ENCODE measurements at regions not wholly inside any gene's neighbourhood (a gene's known extent, or its start where the extent isn't known, plus 50 kb on each side); places are given as distances from the start of the nearest gene placed in this dataset.
"Not testable (repeated sequence)": the region's sequence is repeated elsewhere in the genome, so short reads cannot be mapped to it uniquely, and the experiment has no call there.

GRCh38 chr15:81851325-81851724, 194.5 kb downstream of the MEX3B start:
- Histone ChIP-seq H3K27me3 (ENCODE audit: control insufficient read depth, insufficient read depth, low read length) (no peaks in the 10 kb centered on the region), H3K27ac (ENCODE audit: low read depth, low read length) (no peak overlapping the region), H3K4me3 (ENCODE audit: low read depth, low read length) (no peak overlapping the region), H3K4me1 (ENCODE audit: control insufficient read depth, insufficient read depth, low read length) (no peaks in the 10 kb centered on the region), H3K9ac (ENCODE audit: low read length) (no peak overlapping the region), H3K36me3 (ENCODE audit: control insufficient read depth, insufficient read depth, low read length) (no peaks in the 10 kb centered on the region; the same call in 1 of the 2 replicates), H3K9me3 (ENCODE audit: control insufficient read depth, insufficient read depth, low read depth, low read length) (no peaks in the 10 kb centered on the region)

GRCh38 chr15:81849289-81849688, 196.5 kb downstream of the MEX3B start:
- no peak overlapping the region for H3K9ac ChIP-seq (ENCODE audit: low read length)
- no peaks in the 10 kb centered on the region for H3K36me3 ChIP-seq (ENCODE audit: control insufficient read depth, insufficient read depth, low read length)
- no peaks in the 10 kb centered on the region for H3K27me3 ChIP-seq (ENCODE audit: control insufficient read depth, insufficient read depth, low read length)
- H3K4me1 ChIP-seq (ENCODE audit: control insufficient read depth, insufficient read depth, low read length) = no peaks in the 10 kb centered on the region
- H3K4me3 ChIP-seq (ENCODE audit: low read depth, low read length) = no peak overlapping the region
- H3K27ac ChIP-seq (ENCODE audit: low read depth, low read length) = no peak overlapping the region
- no peaks in the 10 kb centered on the region for H3K9me3 ChIP-seq (ENCODE audit: control insufficient read depth, insufficient read depth, low read depth, low read length)

DNA sequence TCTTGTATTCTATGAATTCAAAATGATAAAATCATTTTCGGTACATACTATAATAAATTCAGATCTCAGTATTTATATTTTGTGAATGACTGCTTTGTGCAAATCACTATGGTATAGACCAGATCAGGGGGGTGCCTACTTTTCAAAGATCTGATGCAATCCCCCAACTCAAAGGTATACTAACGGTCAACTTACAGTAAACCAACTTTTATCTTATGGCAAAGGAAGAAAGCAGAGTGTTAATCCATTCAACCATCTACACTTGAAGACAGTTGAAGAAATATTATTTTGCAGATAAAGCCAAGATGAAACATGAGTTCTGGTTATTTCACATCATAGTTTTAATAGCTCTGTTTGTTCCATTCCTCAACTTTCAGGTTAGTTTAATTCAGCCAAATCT, 197.1 kb downstream of the MEX3B start:
- Histone ChIP-seq H3K9ac (ENCODE audit: low read length) (no peak overlapping the region), H3K4me3 (ENCODE audit: low read depth, low read length) (no peak overlapping the region), H3K36me3 (ENCODE audit: control insufficient read depth, insufficient read depth, low read length) (no peaks in the 10 kb centered on the region), H3K27ac (ENCODE audit: low read depth, low read length) (no peak overlapping the region), H3K27me3 (ENCODE audit: control insufficient read depth, insufficient read depth, low read length) (no peaks in the 10 kb centered on the region), H3K9me3 (ENCODE audit: control insufficient read depth, insufficient read depth, low read depth, low read length) (no peaks in the 10 kb centered on the region), H3K4me1 (ENCODE audit: control insufficient read depth, insufficient read depth, low read length) (no peaks in the 10 kb centered on the region)

DNA sequence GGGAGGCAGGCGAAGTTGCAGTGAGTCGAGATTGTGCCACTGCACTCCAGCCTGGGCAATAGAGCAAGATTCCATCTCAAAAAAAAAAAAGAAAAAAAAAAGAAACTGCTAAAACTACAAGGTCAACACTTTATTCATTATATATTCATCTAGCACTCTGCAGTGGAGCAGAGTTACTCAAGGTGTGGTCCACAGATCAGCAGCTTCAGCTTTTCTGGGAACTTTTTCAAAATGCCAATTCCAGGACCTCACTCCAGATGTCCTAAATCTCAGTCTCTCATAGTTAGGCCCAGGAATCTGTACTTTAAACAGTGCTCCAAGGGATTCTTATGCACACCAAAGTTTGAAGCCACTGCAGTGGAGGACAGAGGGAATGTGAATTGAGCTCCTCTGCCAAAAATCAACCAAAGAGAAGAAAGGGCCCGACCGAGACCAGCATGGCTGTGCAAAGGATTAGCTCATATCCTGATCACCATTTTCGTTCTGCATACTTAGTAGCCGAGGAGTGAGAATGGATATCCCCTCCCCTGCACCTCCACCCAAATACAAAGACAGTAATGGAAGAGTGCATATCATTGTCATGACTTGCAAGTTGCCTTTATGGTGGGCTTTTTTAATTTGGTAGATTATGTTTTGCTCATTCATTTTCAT, 201.9 kb downstream of the MEX3B start:
- Histone ChIP-seq H3K27ac (ENCODE audit: low read depth, low read length) (no peak overlapping the region), H3K36me3 (ENCODE audit: control insufficient read depth, insufficient read depth, low read length) (no peaks in the 10 kb centered on the region), H3K4me1 (ENCODE audit: control insufficient read depth, insufficient read depth, low read length) (no peaks in the 10 kb centered on the region), H3K4me3 (ENCODE audit: low read depth, low read length) (no peak overlapping the region), H3K27me3 (ENCODE audit: control insufficient read depth, insufficient read depth, low read length) (no peaks in the 10 kb centered on the region), H3K9me3 (ENCODE audit: control insufficient read depth, insufficient read depth, low read depth, low read length) (no peaks in the 10 kb centered on the region), H3K9ac (ENCODE audit: low read length) (no peak overlapping the region)

GRCh38 chr15:81843226-81843625, 202.6 kb downstream of the MEX3B start:
- H3K27me3 ChIP-seq (ENCODE audit: control insufficient read depth, insufficient read depth, low read length) = no peaks in the 10 kb centered on the region
- H3K4me3 ChIP-seq (ENCODE audit: low read depth, low read length) = no peak overlapping the region
- H3K27ac ChIP-seq (ENCODE audit: low read depth, low read length) = no peak overlapping the region
- H3K9me3 ChIP-seq (ENCODE audit: control insufficient read depth, insufficient read depth, low read depth, low read length) = no peaks in the 10 kb centered on the region
- H3K4me1 ChIP-seq (ENCODE audit: control insufficient read depth, insufficient read depth, low read length) = no peaks in the 10 kb centered on the region
- H3K36me3 ChIP-seq (ENCODE audit: control insufficient read depth, insufficient read depth, low read length) = no peaks in the 10 kb centered on the region
- H3K9ac ChIP-seq (ENCODE audit: low read length) = no peak overlapping the region

DNA sequence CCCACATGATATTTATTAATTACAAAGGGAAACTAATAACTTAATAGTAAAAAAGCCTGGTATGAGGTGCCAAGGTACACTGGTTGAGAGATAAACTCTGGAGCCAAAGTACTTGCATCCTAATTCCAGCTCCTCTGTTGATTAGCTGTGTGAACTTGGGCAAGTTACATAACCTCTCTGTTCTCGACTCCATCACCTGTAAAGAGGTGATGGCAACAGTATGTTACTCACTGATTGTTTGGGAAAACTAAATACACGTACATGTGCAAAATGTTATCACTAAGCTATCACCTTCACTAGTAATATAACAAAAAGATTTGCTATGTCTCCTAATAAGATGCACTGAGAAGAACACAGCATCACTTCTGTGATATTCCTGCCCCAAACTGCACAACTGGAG, 206.4 kb downstream of the MEX3B start:
- Histone ChIP-seq H3K9ac (ENCODE audit: low read length) (no peak overlapping the region), H3K36me3 (ENCODE audit: control insufficient read depth, insufficient read depth, low read length) (no peaks in the 10 kb centered on the region), H3K4me1 (ENCODE audit: control insufficient read depth, insufficient read depth, low read length) (no peaks in the 10 kb centered on the region), H3K9me3 (ENCODE audit: control insufficient read depth, insufficient read depth, low read depth, low read length) (no peaks in the 10 kb centered on the region), H3K27me3 (ENCODE audit: control insufficient read depth, insufficient read depth, low read length) (no peaks in the 10 kb centered on the region), H3K4me3 (ENCODE audit: low read depth, low read length) (no peak overlapping the region), H3K27ac (ENCODE audit: low read depth, low read length) (no peak overlapping the region)

- Histone ChIP-seq H3K4me3 (ENCODE audit: low read depth, low read length) (no peak overlapping the region), H3K9me3 (ENCODE audit: control insufficient read depth, insufficient read depth, low read depth, low read length) (no peaks in the 10 kb centered on the region), H3K9ac (ENCODE audit: low read length) (no peak overlapping the region), H3K4me1 (ENCODE audit: control insufficient read depth, insufficient read depth, low read length) (no peaks in the 10 kb centered on the region), H3K27me3 (ENCODE audit: control insufficient read depth, insufficient read depth, low read length) (no peaks in the 10 kb centered on the region), H3K27ac (ENCODE audit: low read depth, low read length) (no peak overlapping the region), H3K36me3 (ENCODE audit: control insufficient read depth, insufficient read depth, low read length) (no peaks in the 10 kb centered on the region)
Measured at GRCh38 chr15:81835731-81836130, 210.1 kb downstream of the MEX3B start.

DNA sequence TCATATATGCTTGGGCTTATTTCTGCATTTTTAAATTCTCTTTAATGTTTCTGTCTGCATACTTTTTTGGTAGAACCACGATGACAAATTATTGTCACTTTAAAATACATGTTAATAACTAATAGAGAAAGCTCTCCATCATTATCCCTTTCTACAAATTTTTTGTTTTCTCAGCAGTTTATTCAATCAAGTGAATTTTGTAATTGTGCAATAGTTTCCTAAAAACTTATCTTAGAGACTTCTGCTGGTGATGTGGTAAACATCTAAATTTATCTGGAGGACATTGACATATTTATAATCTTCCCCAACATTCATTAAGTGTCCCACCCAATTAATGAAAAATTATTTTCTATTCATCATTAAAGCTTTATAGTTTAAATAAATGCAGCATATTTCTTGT, 215.3 kb downstream of the MEX3B start:
- H3K9ac ChIP-seq (ENCODE audit: low read length) = no peak overlapping the region
- H3K27me3 ChIP-seq (ENCODE audit: control insufficient read depth, insufficient read depth, low read length) = no peaks in the 10 kb centered on the region
- H3K36me3 ChIP-seq (ENCODE audit: control insufficient read depth, insufficient read depth, low read length) = no peaks in the 10 kb centered on the region
- H3K4me3 ChIP-seq (ENCODE audit: low read depth, low read length) = no peak overlapping the region
- H3K9me3 ChIP-seq (ENCODE audit: control insufficient read depth, insufficient read depth, low read depth, low read length) = no peaks in the 10 kb centered on the region
- H3K4me1 ChIP-seq (ENCODE audit: control insufficient read depth, insufficient read depth, low read length) = no peaks in the 10 kb centered on the region; the same call in 1 of the 2 replicates
- no peak overlapping the region for H3K27ac ChIP-seq (ENCODE audit: low read depth, low read length)

DNA sequence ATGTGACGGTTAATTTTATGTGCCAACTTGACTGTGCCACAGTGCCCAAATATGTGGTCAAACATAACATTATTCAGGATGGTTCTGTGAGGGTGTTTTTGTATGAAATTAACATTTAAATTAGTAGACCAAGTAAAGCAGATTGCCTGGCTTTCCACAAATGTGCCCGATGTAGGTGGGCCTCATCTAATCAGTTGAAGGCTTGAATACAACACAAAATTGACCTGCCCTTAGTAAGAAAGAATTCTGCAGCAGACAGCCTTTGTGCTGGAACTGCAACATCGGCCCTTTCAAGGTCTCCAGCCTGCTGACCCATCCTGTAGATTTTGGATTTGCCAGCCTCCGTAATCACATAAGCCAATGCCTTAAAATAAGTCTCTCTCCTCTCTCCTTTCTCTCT, 215.9 kb downstream of the MEX3B start:
- Histone ChIP-seq H3K9ac (ENCODE audit: low read length) (no peak overlapping the region), H3K4me1 (ENCODE audit: control insufficient read depth, insufficient read depth, low read length) (no peaks in the 10 kb centered on the region; the same call in 1 of the 2 replicates), H3K27me3 (ENCODE audit: control insufficient read depth, insufficient read depth, low read length) (no peaks in the 10 kb centered on the region), H3K9me3 (ENCODE audit: control insufficient read depth, insufficient read depth, low read depth, low read length) (no peaks in the 10 kb centered on the region), H3K27ac (ENCODE audit: low read depth, low read length) (no peak overlapping the region), H3K4me3 (ENCODE audit: low read depth, low read length) (no peak overlapping the region), H3K36me3 (ENCODE audit: control insufficient read depth, insufficient read depth, low read length) (no peaks in the 10 kb centered on the region)

DNA sequence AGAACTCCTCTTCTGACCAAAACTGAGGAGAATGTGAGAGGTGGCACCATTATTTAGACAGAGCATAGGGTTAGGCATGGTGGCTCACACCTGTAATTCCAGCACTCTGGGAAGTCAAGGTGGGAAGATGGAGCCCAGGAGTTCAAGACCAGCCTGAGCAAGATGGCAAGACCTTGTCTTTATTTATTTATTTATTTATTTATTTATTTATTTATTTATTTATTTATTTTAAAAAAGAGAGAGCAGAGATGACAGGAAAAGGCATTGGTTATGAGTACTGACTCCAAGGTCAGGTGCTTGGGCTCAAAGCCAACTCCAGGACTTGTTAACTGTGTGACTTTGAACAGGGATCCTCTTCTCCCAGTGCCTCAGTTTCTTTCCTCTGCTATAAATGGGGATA, 217.7 kb downstream of the MEX3B start:
- Histone ChIP-seq H3K4me1 (ENCODE audit: control insufficient read depth, insufficient read depth, low read length) (no peaks in the 10 kb centered on the region; the same call in 1 of the 2 replicates), H3K9me3 (ENCODE audit: control insufficient read depth, insufficient read depth, low read depth, low read length) (no peaks in the 10 kb centered on the region), H3K36me3 (ENCODE audit: control insufficient read depth, insufficient read depth, low read length) (no peaks in the 10 kb centered on the region), H3K27ac (ENCODE audit: low read depth, low read length) (no peak overlapping the region), H3K4me3 (ENCODE audit: low read depth, low read length) (no peak overlapping the region), H3K9ac (ENCODE audit: low read length) (no peak overlapping the region), H3K27me3 (ENCODE audit: control insufficient read depth, insufficient read depth, low read length) (no peaks in the 10 kb centered on the region)

DNA sequence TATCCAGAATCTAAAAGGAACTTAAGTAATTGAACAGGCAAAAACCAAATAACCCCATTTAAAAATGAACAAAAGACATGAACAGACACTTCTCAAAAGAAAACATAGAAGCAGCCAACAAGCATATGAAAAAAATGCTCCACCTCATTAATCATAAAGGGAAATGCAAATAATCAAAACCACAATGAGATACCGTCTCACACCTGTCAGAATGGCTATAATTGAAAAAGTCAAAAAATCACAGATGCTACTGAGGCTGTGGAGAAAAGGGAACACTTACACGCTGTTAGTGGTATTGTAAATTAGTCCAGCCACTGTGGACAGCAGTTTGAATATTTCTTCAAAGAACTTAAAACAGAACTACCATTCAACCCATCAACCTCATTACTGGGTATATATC, 220.7 kb downstream of the MEX3B start:
- Histone ChIP-seq H3K9me3 (ENCODE audit: control insufficient read depth, insufficient read depth, low read depth, low read length) (no peaks in the 10 kb centered on the region), H3K4me3 (ENCODE audit: low read depth, low read length) (no peak overlapping the region), H3K4me1 (ENCODE audit: control insufficient read depth, insufficient read depth, low read length) (no peaks in the 10 kb centered on the region; the same call in 1 of the 2 replicates), H3K36me3 (ENCODE audit: control insufficient read depth, insufficient read depth, low read length) (no peaks in the 10 kb centered on the region), H3K27me3 (ENCODE audit: control insufficient read depth, insufficient read depth, low read length) (no peaks in the 10 kb centered on the region), H3K9ac (ENCODE audit: low read length) (no peak overlapping the region), H3K27ac (ENCODE audit: low read depth, low read length) (no peak overlapping the region)

DNA sequence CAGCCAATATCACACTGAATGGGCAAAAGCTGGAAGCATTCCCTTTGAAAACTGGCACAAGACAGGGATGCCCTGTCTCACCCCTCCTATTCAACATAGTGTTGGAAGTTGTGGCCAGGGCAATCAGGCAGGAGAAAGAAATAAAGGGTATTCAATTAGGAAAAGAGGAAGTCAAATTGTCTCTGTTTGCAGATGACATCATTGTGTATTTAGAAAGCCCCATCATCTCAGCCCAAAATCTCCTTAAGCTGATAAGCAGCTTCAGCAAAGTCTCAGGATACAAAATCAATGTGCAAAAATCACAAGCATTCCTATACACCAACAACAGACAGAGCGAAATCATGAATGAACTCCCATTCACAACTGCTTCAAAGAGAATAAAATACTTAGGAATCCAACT, 223.2 kb downstream of the MEX3B start:
- H3K9me3 ChIP-seq (ENCODE audit: control insufficient read depth, insufficient read depth, low read depth, low read length); H3K36me3 ChIP-seq (ENCODE audit: control insufficient read depth, insufficient read depth, low read length); H3K27ac ChIP-seq (ENCODE audit: low read depth, low read length); H3K9ac ChIP-seq (ENCODE audit: low read length); H3K4me1 ChIP-seq (ENCODE audit: control insufficient read depth, insufficient read depth, low read length); H3K4me3 ChIP-seq (ENCODE audit: low read depth, low read length); H3K27me3 ChIP-seq (ENCODE audit: control insufficient read depth, insufficient read depth, low read length): not testable (repeated sequence)

Data from HUES6 (cell line).